Fibroblast of gingiva (primary cell): ENCODE measurements at regions not wholly inside any gene's neighbourhood (a gene's known extent, or its start where the extent isn't known, plus 50 kb on each side); places are given as distances from the start of the nearest gene placed in this dataset.

Experiments used
- DNase-seq: peaks from one replicate; pipeline ENCODE4 v3.0.0-alpha.2; 2011; ENCODE audit warnings: low read depth

DNA sequence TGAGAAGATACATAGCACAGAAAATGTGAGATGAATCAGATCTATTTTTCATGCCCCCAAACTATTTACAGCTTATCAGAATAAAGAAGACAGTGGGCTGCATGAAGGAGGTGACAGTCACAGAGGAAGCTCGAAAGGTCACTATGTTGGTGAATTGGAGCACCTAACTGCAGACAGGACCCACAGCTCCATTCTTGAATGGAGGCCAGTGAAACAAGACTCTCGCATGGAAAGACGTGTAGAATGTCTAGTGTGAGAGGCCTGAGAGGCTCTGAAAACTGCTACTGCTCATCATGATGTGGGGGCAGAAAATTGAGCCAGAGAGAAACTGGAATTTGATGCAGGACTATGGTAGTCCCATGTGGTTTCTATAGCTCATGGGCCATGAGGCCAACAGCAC, 60.3 kb upstream of the CCDC190 start:
- DNase-seq, result no peak

DNA sequence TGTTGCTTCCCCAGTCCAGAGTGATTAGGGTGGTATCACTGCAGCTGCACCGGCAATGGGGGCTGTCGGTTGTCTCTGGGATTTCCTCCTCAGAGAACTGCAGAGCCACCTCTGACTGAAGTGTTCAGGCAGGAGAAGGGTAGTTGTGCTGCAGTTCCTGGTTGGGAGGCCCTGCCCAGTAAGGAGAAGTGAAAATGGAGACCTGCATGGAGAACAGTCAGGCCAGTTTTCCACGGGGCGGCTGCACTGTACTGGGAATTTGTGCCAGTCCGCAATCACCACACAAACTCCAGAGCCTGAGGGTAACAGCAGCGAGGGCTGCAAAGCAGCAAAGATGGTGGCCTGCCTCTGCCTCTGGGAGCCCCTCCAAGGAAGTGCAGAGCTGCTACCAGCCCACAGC, 58.1 kb upstream of the CCDC190 start:
- DNase-seq, result no peak

DNA sequence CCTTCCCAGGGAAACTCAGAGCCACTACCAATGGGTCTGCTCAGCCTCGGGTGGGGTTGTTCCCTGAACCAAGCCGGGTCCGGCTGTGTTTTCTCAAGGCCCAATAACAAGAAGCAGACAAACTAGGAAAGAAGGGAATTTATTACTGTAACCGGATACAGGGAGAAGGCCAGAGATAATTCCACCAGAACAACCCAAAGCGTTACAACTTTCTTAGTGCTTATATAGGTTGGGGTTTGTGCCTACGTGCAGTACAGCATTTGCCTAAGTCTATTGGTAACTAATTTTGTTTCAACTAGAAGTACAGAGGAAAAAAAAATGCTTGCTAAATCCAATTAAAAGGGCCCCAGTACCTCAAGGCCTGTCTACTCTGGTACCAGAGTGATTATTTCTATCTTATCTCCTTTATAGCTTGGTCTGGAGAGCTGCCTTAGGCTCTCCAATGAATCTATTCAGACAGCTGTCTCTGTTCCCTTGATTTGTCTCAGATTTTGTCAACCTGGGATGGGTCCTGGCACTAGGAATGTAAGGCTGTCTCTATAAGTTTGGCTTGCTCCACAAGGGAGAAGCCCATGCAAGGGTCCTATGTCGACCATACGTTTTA, 57.3 kb upstream of the CCDC190 start:
- no peak for DNase-seq

DNA sequence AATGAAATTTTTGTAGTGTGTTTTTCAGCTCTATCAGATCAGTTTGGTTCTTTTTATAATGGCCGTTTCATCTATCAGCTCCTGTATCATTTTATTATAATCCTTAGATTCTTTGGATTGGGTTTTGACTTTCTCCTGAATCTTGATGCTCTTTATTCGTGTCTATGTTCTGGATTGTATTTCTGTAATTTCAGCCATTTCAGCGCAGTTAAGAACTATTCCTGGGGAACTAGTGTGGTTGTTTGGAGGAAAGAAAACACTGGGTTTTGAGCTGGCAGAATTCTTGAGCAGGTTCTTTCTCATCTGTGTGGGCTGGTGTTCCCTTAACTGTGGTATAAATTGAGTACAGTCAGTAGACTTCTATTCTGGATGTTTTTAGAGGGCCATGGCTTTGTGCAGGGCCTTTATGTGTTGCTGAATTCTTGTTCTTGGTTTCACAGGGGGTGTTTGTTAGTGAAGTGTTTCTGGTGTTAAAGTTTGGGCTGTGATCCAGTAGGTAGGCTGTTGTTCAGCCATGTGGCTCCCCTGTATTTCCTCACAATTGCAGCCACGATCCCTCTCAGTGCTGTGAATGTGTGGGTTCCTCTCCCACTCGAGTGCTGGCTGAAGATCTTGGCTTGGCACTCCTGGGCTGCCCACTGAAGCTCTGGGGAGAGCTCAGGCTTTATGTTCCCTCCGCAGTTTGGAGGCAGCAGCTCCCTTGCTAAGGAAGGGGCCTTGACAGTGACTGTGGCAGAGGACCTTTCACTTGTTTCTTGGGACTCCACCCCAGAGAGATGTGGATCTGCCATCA, 56.0 kb upstream of the CCDC190 start:
- no peak for DNase-seq

DNA sequence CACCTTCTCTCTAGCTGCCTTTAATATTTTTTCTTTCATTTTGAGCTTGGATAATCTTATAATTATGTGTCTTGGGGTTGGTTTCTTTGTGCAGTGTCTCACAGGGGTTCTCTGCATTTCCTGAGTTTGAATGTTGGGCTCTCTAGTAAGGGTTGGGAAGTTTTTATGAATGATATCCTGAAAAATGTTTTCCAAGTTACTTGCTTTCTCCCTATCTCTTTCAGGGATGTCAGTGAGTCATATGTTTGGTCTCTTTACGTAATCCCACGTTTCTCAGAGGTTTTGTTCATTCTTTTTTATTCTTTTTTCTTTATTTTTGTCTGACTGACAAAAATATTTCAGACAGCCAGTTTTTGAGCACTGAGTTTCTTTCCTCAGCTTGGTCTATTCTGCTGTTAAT, 55.4 kb upstream of the CCDC190 start:
- DNase-seq, result no peak

DNA sequence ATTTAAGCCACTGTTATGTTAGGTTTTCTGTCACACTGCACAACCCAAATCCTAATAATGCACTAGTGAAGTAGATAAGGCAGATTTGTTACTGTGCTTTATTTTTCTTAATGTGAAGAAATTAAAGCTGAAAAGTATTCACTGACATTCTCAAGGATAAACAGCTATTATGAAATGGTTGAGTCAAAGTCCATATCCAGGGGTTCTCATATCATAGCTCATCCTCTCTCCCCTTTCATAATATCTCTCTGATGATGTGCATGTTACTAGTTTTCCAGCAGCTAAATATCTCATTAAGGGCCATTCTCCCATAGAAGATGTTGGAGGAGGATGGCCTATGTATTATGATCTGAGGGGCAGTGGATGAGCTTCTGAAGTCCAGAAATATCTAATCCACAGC, 53.6 kb upstream of the CCDC190 start:
- DNase-seq, result no peak

DNA sequence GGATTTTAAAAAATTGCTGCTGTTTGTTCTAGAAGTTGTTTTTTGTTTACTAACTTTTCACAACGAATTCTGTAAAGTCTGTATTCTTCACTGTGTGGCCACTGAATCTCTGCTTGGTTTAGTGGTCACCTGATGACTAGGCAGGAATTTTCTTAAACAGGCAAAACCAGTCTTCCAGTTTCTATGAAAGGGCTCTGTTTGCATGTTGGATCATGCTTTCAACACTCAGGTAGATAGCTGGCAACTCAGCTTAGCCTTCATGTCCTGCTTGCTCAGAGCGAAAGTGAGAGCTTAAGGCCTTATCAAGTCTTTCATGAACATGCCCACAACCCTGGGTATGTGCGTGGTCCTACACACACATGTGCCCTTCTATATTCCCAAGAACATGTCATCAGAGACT, 52.4 kb upstream of the CCDC190 start:
- DNase-seq, result no peak

DNA sequence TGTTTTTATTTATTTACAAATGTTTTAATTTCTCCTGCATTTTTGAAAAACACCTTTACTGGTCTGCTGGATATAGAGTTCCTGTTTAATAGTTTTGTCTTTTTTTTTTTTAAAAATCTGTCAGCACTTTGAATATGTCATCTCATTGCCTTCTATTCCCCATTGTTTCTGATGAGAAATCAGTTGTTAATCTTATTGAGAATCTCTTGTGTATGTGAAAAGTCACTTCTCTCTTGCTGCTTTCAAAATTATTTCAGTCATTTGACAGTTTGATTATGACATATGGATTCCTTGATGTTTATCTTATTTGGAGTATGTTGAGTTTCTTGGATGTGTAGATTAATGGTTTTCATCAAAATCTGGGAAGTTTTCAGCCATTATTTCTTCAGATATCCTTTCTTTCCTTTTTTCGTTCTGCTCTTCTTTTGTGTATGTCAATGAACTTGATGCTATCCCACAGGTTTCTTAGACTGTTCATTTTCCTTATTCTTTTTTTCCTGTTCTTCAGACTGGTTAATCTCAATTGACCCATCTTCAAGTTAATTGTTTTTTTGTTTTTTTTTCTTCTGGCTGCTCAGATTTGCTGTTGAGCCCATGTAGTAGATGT, 51.2 kb upstream of the CCDC190 start:
- no peak for DNase-seq
